A673 (cell line): ENCODE measurements at regions not wholly inside any gene's neighbourhood (a gene's known extent, or its start where the extent isn't known, plus 50 kb on each side); places are given as distances from the start of the nearest gene placed in this dataset.

Experiments used
- EZH2 ChIP-seq: fragments of 200-600 bp; sonication (generic); IDR thresholded peaks from 2 replicates; pipeline ENCODE4 v1.6.1; 2017; ENCODE audit warnings: borderline replicate concordance, low read depth, mild to moderate bottlenecking, mixed read lengths, antibody characterized with exemption, low read length; ENCODE audit not compliant: poor library complexity, severe bottlenecking
- TF ChIP-seq, protein P1 (sequence below): fragments of 300-800, 200-600 bp; sonication (generic); conservative IDR thresholded peaks from 2 replicates; pipeline ENCODE4 v1.5.1; 2017; ENCODE audit warnings: low read depth, mild to moderate bottlenecking, antibody characterized with exemption, low read length, moderate library complexity, mixed read lengths

DNA sequence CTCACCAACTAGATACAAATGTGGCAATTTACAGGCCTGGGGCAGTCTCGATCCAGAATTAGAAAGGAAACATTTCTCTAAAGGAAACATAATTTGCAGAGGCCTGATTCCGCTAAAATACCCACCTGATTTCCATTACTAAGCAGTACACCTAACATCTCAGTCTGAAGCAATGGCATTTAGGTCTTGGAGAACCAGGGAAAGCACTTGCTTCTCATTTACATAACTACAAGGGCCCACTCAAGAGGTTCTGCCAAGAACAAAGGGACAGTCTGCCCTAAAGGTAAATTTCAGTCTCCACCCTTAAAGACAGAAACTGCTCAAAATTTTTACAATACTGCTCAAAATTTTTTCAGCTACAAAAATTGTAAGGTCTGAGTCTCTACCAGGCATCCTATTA lies 123.7 kb upstream of the GJB5 start:
- TF ChIP-seq, protein P1, sequence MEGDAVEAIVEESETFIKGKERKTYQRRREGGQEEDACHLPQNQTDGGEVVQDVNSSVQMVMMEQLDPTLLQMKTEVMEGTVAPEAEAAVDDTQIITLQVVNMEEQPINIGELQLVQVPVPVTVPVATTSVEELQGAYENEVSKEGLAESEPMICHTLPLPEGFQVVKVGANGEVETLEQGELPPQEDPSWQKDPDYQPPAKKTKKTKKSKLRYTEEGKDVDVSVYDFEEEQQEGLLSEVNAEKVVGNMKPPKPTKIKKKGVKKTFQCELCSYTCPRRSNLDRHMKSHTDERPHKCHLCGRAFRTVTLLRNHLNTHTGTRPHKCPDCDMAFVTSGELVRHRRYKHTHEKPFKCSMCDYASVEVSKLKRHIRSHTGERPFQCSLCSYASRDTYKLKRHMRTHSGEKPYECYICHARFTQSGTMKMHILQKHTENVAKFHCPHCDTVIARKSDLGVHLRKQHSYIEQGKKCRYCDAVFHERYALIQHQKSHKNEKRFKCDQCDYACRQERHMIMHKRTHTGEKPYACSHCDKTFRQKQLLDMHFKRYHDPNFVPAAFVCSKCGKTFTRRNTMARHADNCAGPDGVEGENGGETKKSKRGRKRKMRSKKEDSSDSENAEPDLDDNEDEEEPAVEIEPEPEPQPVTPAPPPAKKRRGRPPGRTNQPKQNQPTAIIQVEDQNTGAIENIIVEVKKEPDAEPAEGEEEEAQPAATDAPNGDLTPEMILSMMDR, result no peak
- no peak for TF ChIP-seq EZH2
